ENCODE measurements at regions not wholly inside any gene's neighbourhood (a gene's known extent, or its start where the extent isn't known, plus 50 kb on each side); places are given as distances from the start of the nearest gene placed in this dataset.
"Not testable (repeated sequence)": the region's sequence is repeated elsewhere in the genome, so short reads cannot be mapped to it uniquely, and the experiment has no call there.

- DNase-seq (ENCODE audit: low spot score) (no peak), ATAC-seq (ENCODE audit: low FRiP score) (no peak)
- no peak for TF ChIP-seq CTCF (IDR thresholded peaks at IDR 0.05)
Measured at GRCh38 chr12:30296486-30296885, 399.2 kb downstream of the IPO8 start.

- DNase-seq (ENCODE audit: low spot score) (no peak), ATAC-seq (ENCODE audit: low FRiP score) (no peak)
- TF ChIP-seq CTCF (IDR thresholded peaks at IDR 0.05), result no peak
Measured at GRCh38 chr12:30286345-30286926, 409.2 kb downstream of the IPO8 start.

- no peak for TF ChIP-seq CTCF (IDR thresholded peaks at IDR 0.05)
- DNase-seq (ENCODE audit: low spot score), result no peak
Measured at GRCh38 chr12:30278401-30278800, 417.3 kb downstream of the IPO8 start.

GRCh38 chr12:30272515-30272914 lies 423.2 kb downstream of the IPO8 start:
- not testable (repeated sequence) for ATAC-seq (ENCODE audit: low FRiP score); DNase-seq (ENCODE audit: low spot score)

More at GRCh38 chr12:30278401-30278800, 417.3 kb downstream of the IPO8 start:
- no peak for ATAC-seq (ENCODE audit: low FRiP score)

GRCh38 chr12:30269496-30269895 lies 426.2 kb downstream of the IPO8 start:
- ATAC-seq (ENCODE audit: low FRiP score) (no peak), DNase-seq (ENCODE audit: low spot score) (no peak)
- TF ChIP-seq CTCF (IDR thresholded peaks at IDR 0.05), result no peak

GRCh38 chr12:30268041-30268440 lies 427.6 kb downstream of the IPO8 start:
- TF ChIP-seq CTCF (IDR thresholded peaks at IDR 0.05), result no peak
- DNase-seq (ENCODE audit: low spot score), result no peak
- no peak for ATAC-seq (ENCODE audit: low FRiP score)

GRCh38 chr12:30263434-30263833 lies 432.2 kb downstream of the IPO8 start:
- DNase-seq (ENCODE audit: low spot score) (no peak), ATAC-seq (ENCODE audit: low FRiP score) (no peak)
- TF ChIP-seq CTCF (IDR thresholded peaks at IDR 0.05), result no peak

GRCh38 chr12:30257618-30258017 lies 438.1 kb downstream of the IPO8 start:
- TF ChIP-seq CTCF (IDR thresholded peaks at IDR 0.05), result no peak
- peak; percentile 28 for ATAC-seq (ENCODE audit: low FRiP score)

More at GRCh38 chr12:30257618-30258017, 438.1 kb downstream of the IPO8 start:
- DNase-seq (ENCODE audit: low spot score), result no peak

All from omental fat pad (tissue), 3 donors.